ENCODE measurements at regions not wholly inside any gene's neighbourhood (a gene's known extent, or its start where the extent isn't known, plus 50 kb on each side); places are given as distances from the start of the nearest gene placed in this dataset.

- peaks cover 5% of the 10 kb centered on the region for H3K27me3 ChIP-seq (ENCODE audit: control insufficient read depth, insufficient read depth, low read length)
- 36% methylated on average over 6 of the region's 7 CpGs for WGBS (ENCODE audit: insufficient coverage)
- DNase-seq = peak; percentile 8
Observed at GRCh38 chr1:17966341-17966740, 141.3 kb upstream of the IGSF21 start.

GRCh38 chr1:17967623-17968255 lies 139.9 kb upstream of the IGSF21 start:
- H3K4me3 ChIP-seq (ENCODE audit: low read length) = no peak overlapping the region
- no peaks in the 10 kb centered on the region for H3K9me3 ChIP-seq (replicated peaks; ENCODE audit: control insufficient read depth, low read depth, low read length)
- H3K27me3 ChIP-seq (ENCODE audit: control insufficient read depth, insufficient read depth, low read length) = peaks cover 7% of the 10 kb centered on the region
- H3K36me3 ChIP-seq (ENCODE audit: control insufficient read depth, insufficient read depth, low read length) = no peaks in the 10 kb centered on the region
- DNase-seq = no peak
- H3K4me1 ChIP-seq (ENCODE audit: control insufficient read depth, insufficient read depth, low read length) = no peaks in the 10 kb centered on the region
- no peak overlapping the region for H3K27ac ChIP-seq (ENCODE audit: low read length)
- 74% methylated on average over 2 of the region's 2 CpGs for WGBS (ENCODE audit: insufficient coverage)

More at GRCh38 chr1:17966341-17966740, 141.3 kb upstream of the IGSF21 start:
- Histone ChIP-seq H3K9me3 (replicated peaks; ENCODE audit: control insufficient read depth, low read depth, low read length) (no peaks in the 10 kb centered on the region), H3K4me1 (ENCODE audit: control insufficient read depth, insufficient read depth, low read length) (no peaks in the 10 kb centered on the region), H3K27ac (ENCODE audit: low read length) (no peak overlapping the region), H3K36me3 (ENCODE audit: control insufficient read depth, insufficient read depth, low read length) (no peaks in the 10 kb centered on the region), H3K4me3 (ENCODE audit: low read length) (no peak overlapping the region)

DNA sequence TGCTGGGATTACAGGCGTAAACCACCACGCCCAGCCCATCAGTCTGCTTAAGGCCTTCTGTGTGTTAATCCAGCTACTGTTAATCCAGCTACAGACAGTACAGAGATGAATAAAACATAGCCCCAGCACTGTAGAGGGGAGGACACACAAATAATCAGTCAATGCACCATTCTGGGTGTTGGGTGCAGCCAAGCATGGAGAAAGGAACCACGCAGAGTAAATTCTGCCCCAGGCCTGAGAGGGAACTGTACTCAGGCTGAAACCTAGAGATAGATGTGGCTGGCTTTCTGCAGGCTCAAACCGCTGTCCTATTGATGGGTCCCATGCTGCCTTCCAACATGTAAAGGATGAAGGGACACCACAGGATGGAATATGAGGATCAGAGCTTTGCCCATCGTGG lies 136.8 kb upstream of the IGSF21 start:
- Histone ChIP-seq H3K27me3 (ENCODE audit: control insufficient read depth, insufficient read depth, low read length) (peaks cover 13% of the 10 kb centered on the region), H3K4me3 (ENCODE audit: low read length) (no peak overlapping the region)
- WGBS (ENCODE audit: insufficient coverage) = 54% methylated on average over 3 of the region's 5 CpGs

DNA sequence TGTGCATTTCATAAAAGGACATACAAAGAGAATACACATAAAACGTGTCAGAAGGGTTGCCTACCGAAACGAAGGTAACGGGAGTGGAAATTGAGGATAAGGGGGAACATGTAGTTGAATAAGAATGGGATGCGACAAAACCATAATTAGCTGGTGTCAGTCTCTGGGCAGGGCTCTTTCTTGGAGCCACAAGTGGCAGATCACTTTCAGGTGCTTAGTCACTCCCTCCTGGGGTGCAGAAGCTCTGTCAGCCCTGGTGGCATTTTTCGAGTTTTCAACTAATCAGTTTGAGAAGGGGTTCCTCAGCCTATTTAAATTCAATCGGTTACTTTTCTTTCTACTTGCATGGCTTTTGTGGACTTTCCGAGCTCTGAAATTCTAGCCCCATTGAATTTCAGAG lies 133.9 kb upstream of the IGSF21 start:
- peaks cover 12% of the 10 kb centered on the region for H3K27me3 ChIP-seq (ENCODE audit: control insufficient read depth, insufficient read depth, low read length)
- H3K36me3 ChIP-seq (ENCODE audit: control insufficient read depth, insufficient read depth, low read length) = no peaks in the 10 kb centered on the region
- no peak overlapping the region for H3K27ac ChIP-seq (ENCODE audit: low read length)
- no peaks in the 10 kb centered on the region for H3K9me3 ChIP-seq (replicated peaks; ENCODE audit: control insufficient read depth, low read depth, low read length)
- H3K4me1 ChIP-seq (ENCODE audit: control insufficient read depth, insufficient read depth, low read length) = no peaks in the 10 kb centered on the region
- no peak overlapping the region for H3K4me3 ChIP-seq (ENCODE audit: low read length)
- 68% methylated on average over 4 of the region's 8 CpGs for WGBS (ENCODE audit: insufficient coverage)
- no peak for DNase-seq

More for the DNA sequence above, 136.8 kb upstream of the IGSF21 start:
- Histone ChIP-seq H3K36me3 (ENCODE audit: control insufficient read depth, insufficient read depth, low read length) (no peaks in the 10 kb centered on the region), H3K9me3 (replicated peaks; ENCODE audit: control insufficient read depth, low read depth, low read length) (no peaks in the 10 kb centered on the region), H3K27ac (ENCODE audit: low read length) (no peak overlapping the region), H3K4me1 (ENCODE audit: control insufficient read depth, insufficient read depth, low read length) (no peaks in the 10 kb centered on the region)
- DNase-seq = no peak

DNA sequence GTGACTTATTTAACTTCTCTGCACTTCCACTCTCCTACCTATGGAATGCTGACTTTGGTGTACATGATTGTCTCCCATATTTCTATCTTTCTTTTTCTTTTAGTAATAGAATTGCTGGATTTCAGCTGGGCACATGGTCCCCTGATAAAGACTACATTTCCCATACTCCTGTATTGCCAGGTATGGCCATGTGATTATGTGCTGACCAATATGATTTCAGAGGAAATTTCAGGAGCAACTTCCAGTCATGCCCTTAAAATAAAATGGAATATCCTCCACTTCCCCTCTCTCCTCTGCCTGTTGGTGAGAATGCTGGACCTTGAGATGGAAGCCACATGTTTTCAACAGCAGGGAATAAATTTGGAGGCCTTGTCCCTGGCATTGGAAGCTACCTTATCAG lies 130.7 kb upstream of the IGSF21 start:
- Histone ChIP-seq H3K27ac (ENCODE audit: low read length) (no peak overlapping the region), H3K4me3 (ENCODE audit: low read length) (no peak overlapping the region), H3K9me3 (replicated peaks; ENCODE audit: control insufficient read depth, low read depth, low read length) (no peaks in the 10 kb centered on the region), H3K36me3 (ENCODE audit: control insufficient read depth, insufficient read depth, low read length) (no peaks in the 10 kb centered on the region), H3K4me1 (ENCODE audit: control insufficient read depth, insufficient read depth, low read length) (no peaks in the 10 kb centered on the region), H3K27me3 (ENCODE audit: control insufficient read depth, insufficient read depth, low read length) (peaks cover 10% of the 10 kb centered on the region)
- no peak for DNase-seq

DNA sequence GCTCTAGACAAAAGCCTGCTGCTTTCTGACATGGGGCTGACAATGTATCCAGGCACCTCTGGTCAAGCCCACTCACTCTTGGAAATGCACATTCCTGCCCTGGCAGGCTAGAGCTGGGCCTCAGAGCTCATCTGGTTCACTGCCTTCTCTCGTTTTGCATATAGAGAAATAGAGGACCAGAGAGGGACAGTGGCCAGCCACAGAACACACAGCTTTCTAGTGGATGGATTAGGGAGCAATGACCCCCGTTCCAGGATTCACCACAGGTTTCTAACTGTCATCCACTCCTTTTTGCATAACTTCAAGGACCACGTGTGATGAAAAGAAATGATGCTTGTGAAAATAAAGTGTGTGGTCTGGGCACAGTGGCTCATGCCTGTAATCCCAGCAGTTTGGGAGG lies 129.6 kb upstream of the IGSF21 start:
- no peaks in the 10 kb centered on the region for H3K9me3 ChIP-seq (replicated peaks; ENCODE audit: control insufficient read depth, low read depth, low read length)
- peaks cover 8% of the 10 kb centered on the region for H3K27me3 ChIP-seq (ENCODE audit: control insufficient read depth, insufficient read depth, low read length)
- no peaks in the 10 kb centered on the region for H3K36me3 ChIP-seq (ENCODE audit: control insufficient read depth, insufficient read depth, low read length)
- H3K4me1 ChIP-seq (ENCODE audit: control insufficient read depth, insufficient read depth, low read length) = no peaks in the 10 kb centered on the region
- DNase-seq = no peak
- H3K27ac ChIP-seq (ENCODE audit: low read length) = no peak overlapping the region
- WGBS (ENCODE audit: insufficient coverage) = 60% methylated on average over 1 of the region's 3 CpGs
- H3K4me3 ChIP-seq (ENCODE audit: low read length) = no peak overlapping the region

GRCh38 chr1:17979815-17980214 lies 127.8 kb upstream of the IGSF21 start:
- Histone ChIP-seq H3K27ac (ENCODE audit: low read length) (no peak overlapping the region), H3K36me3 (ENCODE audit: control insufficient read depth, insufficient read depth, low read length) (no peaks in the 10 kb centered on the region), H3K4me3 (ENCODE audit: low read length) (no peak overlapping the region), H3K9me3 (replicated peaks; ENCODE audit: control insufficient read depth, low read depth, low read length) (no peaks in the 10 kb centered on the region), H3K4me1 (ENCODE audit: control insufficient read depth, insufficient read depth, low read length) (no peaks in the 10 kb centered on the region), H3K27me3 (ENCODE audit: control insufficient read depth, insufficient read depth, low read length) (peaks cover 4% of the 10 kb centered on the region)
- no peak for DNase-seq
- 30% methylated on average over 2 of the region's 6 CpGs for WGBS (ENCODE audit: insufficient coverage)

GRCh38 chr1:17982197-17982596 lies 125.4 kb upstream of the IGSF21 start:
- H3K27me3 ChIP-seq (ENCODE audit: control insufficient read depth, insufficient read depth, low read length) = peaks cover 4% of the 10 kb centered on the region
- H3K27ac ChIP-seq (ENCODE audit: low read length) = no peak overlapping the region
- H3K9me3 ChIP-seq (replicated peaks; ENCODE audit: control insufficient read depth, low read depth, low read length) = no peaks in the 10 kb centered on the region
- H3K4me3 ChIP-seq (ENCODE audit: low read length) = no peak overlapping the region
- H3K36me3 ChIP-seq (ENCODE audit: control insufficient read depth, insufficient read depth, low read length) = no peaks in the 10 kb centered on the region
- WGBS (ENCODE audit: insufficient coverage) = no CpG with 5 or more reads among the region's 6 CpGs
- no peak for DNase-seq
- no peaks in the 10 kb centered on the region for H3K4me1 ChIP-seq (ENCODE audit: control insufficient read depth, insufficient read depth, low read length)

DNA sequence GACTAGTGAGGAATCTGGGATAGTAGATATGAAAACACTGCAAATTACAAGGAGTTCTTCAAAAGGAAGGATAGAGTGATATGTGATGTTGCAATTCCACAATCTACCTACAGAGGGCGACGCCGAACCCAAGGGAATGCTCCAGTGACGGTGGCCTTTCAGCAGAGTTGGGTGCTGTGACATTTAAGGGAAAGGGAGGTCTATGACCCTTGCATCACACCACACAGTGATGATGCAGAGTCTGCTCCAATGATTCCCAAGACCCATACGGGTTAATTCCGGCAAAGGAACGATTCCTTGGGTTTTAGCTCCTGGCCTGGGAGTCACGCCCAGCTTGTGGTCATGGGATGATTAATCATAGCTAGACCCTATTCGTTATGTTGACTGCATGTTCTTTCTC lies 123.0 kb upstream of the IGSF21 start:
- DNase-seq = no peak
- 0% methylated on average over 1 of the region's 9 CpGs for WGBS (ENCODE audit: insufficient coverage)
- no peaks in the 10 kb centered on the region for H3K9me3 ChIP-seq (replicated peaks; ENCODE audit: control insufficient read depth, low read depth, low read length)
- H3K4me3 ChIP-seq (ENCODE audit: low read length) = no peak overlapping the region
- H3K36me3 ChIP-seq (ENCODE audit: control insufficient read depth, insufficient read depth, low read length) = no peaks in the 10 kb centered on the region
- H3K27ac ChIP-seq (ENCODE audit: low read length) = no peak overlapping the region
- H3K27me3 ChIP-seq (ENCODE audit: control insufficient read depth, insufficient read depth, low read length) = peaks cover 2% of the 10 kb centered on the region
- no peaks in the 10 kb centered on the region for H3K4me1 ChIP-seq (ENCODE audit: control insufficient read depth, insufficient read depth, low read length)

DNA sequence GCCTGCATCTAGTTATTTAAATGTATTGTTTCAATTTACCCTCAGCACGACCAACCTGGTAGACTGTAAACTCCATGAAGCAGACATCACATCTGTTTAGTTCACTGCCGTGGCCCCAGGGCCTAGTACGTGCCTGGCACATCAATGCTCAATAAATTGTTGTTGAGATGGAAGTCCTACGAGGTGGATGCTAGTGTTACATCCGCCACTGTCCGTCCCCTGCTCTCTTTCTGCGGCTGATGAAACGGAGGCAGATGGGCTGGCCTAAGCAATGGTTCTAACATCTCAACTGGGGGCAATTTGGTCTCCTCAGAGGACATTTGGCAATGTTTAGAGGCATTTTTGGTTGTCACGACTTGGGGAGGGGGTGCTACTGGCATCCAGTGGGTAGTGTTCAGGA lies 121.4 kb upstream of the IGSF21 start:
- Histone ChIP-seq H3K4me3 (ENCODE audit: low read length) (no peak overlapping the region), H3K27me3 (ENCODE audit: control insufficient read depth, insufficient read depth, low read length) (peaks cover 2% of the 10 kb centered on the region), H3K9me3 (replicated peaks; ENCODE audit: control insufficient read depth, low read depth, low read length) (no peaks in the 10 kb centered on the region), H3K36me3 (ENCODE audit: control insufficient read depth, insufficient read depth, low read length) (no peaks in the 10 kb centered on the region), H3K27ac (ENCODE audit: low read length) (no peak overlapping the region), H3K4me1 (ENCODE audit: control insufficient read depth, insufficient read depth, low read length) (no peaks in the 10 kb centered on the region)
- no peak for DNase-seq
- 84% methylated on average over 7 of the region's 9 CpGs for WGBS (ENCODE audit: insufficient coverage)

DNA sequence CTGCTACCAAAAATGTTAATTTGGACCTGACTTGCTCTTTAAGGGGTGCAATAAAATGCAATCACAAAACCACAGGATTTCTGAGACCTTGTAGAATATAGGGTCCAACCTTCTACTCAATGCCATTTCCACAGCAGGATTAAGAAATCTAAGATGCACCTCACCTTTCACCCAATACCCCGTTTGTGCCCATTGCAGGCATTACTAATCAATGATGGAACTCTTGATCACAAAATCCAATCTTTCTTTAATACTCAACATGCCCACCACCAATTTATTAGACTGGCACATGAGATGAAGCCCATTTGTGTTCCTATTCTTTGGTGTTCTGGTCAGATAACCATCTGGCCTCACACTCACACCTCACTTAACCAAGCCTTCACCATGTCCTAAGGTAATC lies 117.2 kb upstream of the IGSF21 start:
- H3K27me3 ChIP-seq (ENCODE audit: control insufficient read depth, insufficient read depth, low read length) = peaks cover 2% of the 10 kb centered on the region

More for the DNA sequence above, 117.2 kb upstream of the IGSF21 start:
- H3K4me3 ChIP-seq (ENCODE audit: low read length) = no peak overlapping the region
- no peak overlapping the region for H3K27ac ChIP-seq (ENCODE audit: low read length)
- DNase-seq = no peak
- H3K36me3 ChIP-seq (ENCODE audit: control insufficient read depth, insufficient read depth, low read length) = no peaks in the 10 kb centered on the region
- H3K4me1 ChIP-seq (ENCODE audit: control insufficient read depth, insufficient read depth, low read length) = no peaks in the 10 kb centered on the region
- no peaks in the 10 kb centered on the region for H3K9me3 ChIP-seq (replicated peaks; ENCODE audit: control insufficient read depth, low read depth, low read length)
- 40% methylated on average over 1 of the region's 1 CpG for WGBS (ENCODE audit: insufficient coverage)

Data from muscle of leg (tissue), 3 donors.